ENCODE measurements at regions not wholly inside any gene's neighbourhood (a gene's known extent, or its start where the extent isn't known, plus 50 kb on each side); places are given as distances from the start of the nearest gene placed in this dataset.

GRCh38 chr20:59404749-59405148, 104.3 kb downstream of the EDN3 start:
- TF ChIP-seq POLR2A (IDR thresholded peaks at IDR 0.05) (no peak), CTCF (IDR thresholded peaks at IDR 0.05) (no peak), EP300 (IDR thresholded peaks at IDR 0.05; ENCODE audit: low read depth) (no peak), POLR2AphosphoS5 (IDR thresholded peaks at IDR 0.05) (no peak)

All from transverse colon (tissue), 4 donors.